H1 (cell line): ENCODE measurements at regions not wholly inside any gene's neighbourhood (a gene's known extent, or its start where the extent isn't known, plus 50 kb on each side); places are given as distances from the start of the nearest gene placed in this dataset.

ENCODE experiments used
- CTCF ChIA-PET: fragments of 300-600 bp; sonication (Branson Sonifier 250); formaldehyde crosslinking; loops from one replicate; lab custom pipeline; 2021; ENCODE audit not compliant: partially characterized antibody; lab: Charles Lee
- POLR2A ChIA-PET: fragments of 300-600 bp; sonication (Branson Sonifier 250); formaldehyde crosslinking; loops from one replicate; lab custom pipeline; 2021; ENCODE audit warnings: inconsistent platforms; ENCODE audit not compliant: partially characterized antibody; lab: Charles Lee
- DNase-seq, 2 experiments: peaks; one replicate each; pipeline versions ENCODE4 v3.0.0 to v3.0.0-alpha.2; 2010 to 2022; ENCODE audit warnings: low spot score in 2 of 2, low read depth in 1 of 2, mixed read lengths in 1 of 2
- FAIRE-seq: peaks from 2 replicates; lab custom pipeline; 2011; peaks lifted over from hg19 to GRCh38; lab: Jason Lieb, UNC
- H2AFZ ChIP-seq: 2 replicates; pipeline ENCODE4 v1.8.1; 2012; ENCODE audit warnings: low read length, inconsistent platforms
- H2AK5ac ChIP-seq: 2 replicates; pipeline ENCODE4 v1.6.1; 2013; ENCODE audit warnings: low read depth, low read length
- H2BK120ac ChIP-seq: replicated peaks from 2 replicates; pipeline ENCODE3; 2013; ENCODE audit warnings: low read depth, low read length, inconsistent platforms
- H2BK12ac ChIP-seq: 2 replicates; pipeline ENCODE4 v1.6.1; 2013; ENCODE audit warnings: low read depth, low read length
- H2BK15ac ChIP-seq: 2 replicates; pipeline ENCODE4 v1.6.1; 2013; ENCODE audit warnings: low read length
- H2BK20ac ChIP-seq: 2 replicates; pipeline ENCODE4 v1.6.1; 2013; ENCODE audit warnings: low read length
- H2BK5ac ChIP-seq: 2 replicates; pipeline ENCODE4 v1.6.1; 2013; ENCODE audit warnings: low read depth, low read length
- H3K14ac ChIP-seq: 2 replicates; pipeline ENCODE4 v1.6.1; 2013; ENCODE audit warnings: inconsistent platforms; ENCODE audit not compliant: insufficient read length
- H3K18ac ChIP-seq: 2 replicates; pipeline ENCODE4 v1.6.1; 2013; ENCODE audit warnings: low read length; ENCODE audit errors: extremely low read depth
- H3K23ac ChIP-seq: 2 replicates; pipeline ENCODE4 v1.6.1; 2013; ENCODE audit warnings: inconsistent platforms; ENCODE audit not compliant: insufficient read length
- H3K23me2 ChIP-seq: 2 replicates; pipeline ENCODE4 v1.6.1; 2013; ENCODE audit warnings: low read depth, low read length
- H3K27ac ChIP-seq: 2 replicates; pipeline ENCODE4 v1.6.1; 2011; ENCODE audit warnings: low read depth, low read length, inconsistent platforms
- H3K27me3 ChIP-seq, 4 experiments: replicated peaks in 1 of 4; 1 replicate in 1 of 4; 2 replicates in 3 of 4; pipeline versions ENCODE4 v1.6.1 to v1.8.1; 2011 to 2013; ENCODE audit warnings: low read length in 3 of 4, mild to moderate bottlenecking in 3 of 4, inconsistent platforms in 2 of 4, mixed read lengths in 2 of 4, moderate library complexity in 1 of 4; ENCODE audit not compliant: control insufficient read depth in 3 of 4, insufficient read depth in 3 of 4; ENCODE audit errors: extremely low read depth in 1 of 4
- H3K36me3 ChIP-seq, 4 experiments: 2 replicates each; pipeline versions ENCODE4 v1.6.1 to v1.8.1; 2011 to 2013; ENCODE audit warnings: mild to moderate bottlenecking in 4 of 4, low read length in 3 of 4, moderate library complexity in 2 of 4, control low read depth in 1 of 4, inconsistent platforms in 1 of 4; ENCODE audit not compliant: insufficient read depth in 4 of 4, control insufficient read depth in 2 of 4
- H3K4ac ChIP-seq: replicated peaks from 2 replicates; pipeline ENCODE3; 2013; ENCODE audit warnings: low read length, low read depth, mixed read lengths, inconsistent platforms; ENCODE audit not compliant: insufficient read length
- H3K4me1 ChIP-seq, 4 experiments: replicated peaks in 1 of 4; 1 replicate in 1 of 4; 2 replicates in 3 of 4; pipeline versions ENCODE4 v1.6.1 to v1.8.1; 2011 to 2013; ENCODE audit warnings: low read length in 3 of 4, inconsistent platforms in 2 of 4, mixed read lengths in 1 of 4; ENCODE audit not compliant: insufficient read depth in 4 of 4, control insufficient read depth in 3 of 4
- H3K4me2 ChIP-seq, 2 experiments: 2 replicates each; pipeline versions ENCODE4 v1.6.1 to v1.8.1; 2011 to 2013; ENCODE audit warnings: low read depth in 2 of 2, low read length in 2 of 2, control low read depth in 1 of 2, inconsistent platforms in 1 of 2, mild to moderate bottlenecking in 1 of 2; ENCODE audit not compliant: insufficient read depth in 1 of 2
- H3K4me3 ChIP-seq, 4 experiments: fragments of 200-600, 300-600 bp in 1 of 4; sonication (generic), shearing (Covaris generic), sonication (Bioruptor Twin) in 1 of 4; 2 replicates each; pipeline versions ENCODE4 v1.5.1 to v1.8.1; 2011 to 2016; ENCODE audit warnings: low read length in 4 of 4, low read depth in 3 of 4, control low read depth in 2 of 4, inconsistent platforms in 2 of 4, mild to moderate bottlenecking in 2 of 4, mixed read lengths in 1 of 4, moderate library complexity in 1 of 4; ENCODE audit not compliant: insufficient read depth in 2 of 4; ENCODE audit errors: extremely low read depth in 1 of 4
- H3K56ac ChIP-seq: replicated peaks from 2 replicates; pipeline ENCODE3; 2013; ENCODE audit warnings: low read depth, mild to moderate bottlenecking, mixed read lengths, low read length, inconsistent platforms; ENCODE audit not compliant: insufficient read length
- H3K79me1 ChIP-seq: 2 replicates; pipeline ENCODE4 v1.6.1; 2013; ENCODE audit warnings: low read depth, low read length, control low read depth
- H3K79me2 ChIP-seq, 2 experiments: 2 replicates each; pipeline versions ENCODE4 v1.6.1 to v1.8.1; 2012 to 2013; ENCODE audit warnings: low read length in 2 of 2, mild to moderate bottlenecking in 2 of 2, inconsistent platforms in 1 of 2; ENCODE audit not compliant: insufficient read depth in 2 of 2, control insufficient read depth in 1 of 2
- H3K9ac ChIP-seq, 4 experiments: replicated peaks in 1 of 4; 1 replicate in 1 of 4; 2 replicates in 3 of 4; pipeline versions ENCODE4 v1.6.1 to v1.8.1; 2011 to 2013; ENCODE audit warnings: low read depth in 3 of 4, low read length in 3 of 4, control low read depth in 2 of 4, mild to moderate bottlenecking in 2 of 4, moderate library complexity in 2 of 4, inconsistent platforms in 1 of 4; ENCODE audit errors: extremely low read depth in 1 of 4
- H3K9me3 ChIP-seq, 2 experiments: 2 replicates each; pipeline versions ENCODE4 v1.6.1 to v1.8.1; 2012 to 2013; ENCODE audit warnings: mild to moderate bottlenecking in 2 of 2, moderate library complexity in 2 of 2, control low read depth in 1 of 2, inconsistent platforms in 1 of 2, low read depth in 1 of 2, low read length in 1 of 2, mixed read lengths in 1 of 2; ENCODE audit not compliant: insufficient read depth in 2 of 2
- H4K20me1 ChIP-seq, 2 experiments: replicated peaks in 1 of 2; 2 replicates each; pipeline versions ENCODE3 to v1.8.1; 2011 to 2013; ENCODE audit warnings: inconsistent platforms in 2 of 2, low read length in 2 of 2, mild to moderate bottlenecking in 1 of 2; ENCODE audit not compliant: insufficient read depth in 2 of 2, control insufficient read depth in 1 of 2
- H4K5ac ChIP-seq: 2 replicates; pipeline ENCODE4 v1.6.1; 2013; ENCODE audit warnings: low read length, low read depth, mixed read lengths, inconsistent platforms; ENCODE audit not compliant: insufficient read length
- H4K8ac ChIP-seq: 2 replicates; pipeline ENCODE4 v1.8.0; 2013; ENCODE audit warnings: mild to moderate bottlenecking, moderate library complexity, low read length, inconsistent platforms; ENCODE audit not compliant: insufficient read depth; ENCODE audit errors: extremely low read depth
- H4K91ac ChIP-seq: replicated peaks from 2 replicates; pipeline ENCODE3; 2013; ENCODE audit warnings: low read length, mixed read lengths, inconsistent platforms; ENCODE audit not compliant: insufficient read length
- EGR1 ChIP-seq: IDR thresholded peaks from 2 replicates; pipeline ENCODE4 v1.6.1; 2011; ENCODE audit warnings: low read depth, low read length, borderline replicate concordance
- WGBS, 2 experiments: shearing (Covaris generic) in 1 of 2; methylation state at CpG; one replicate each; pipeline versions ENCODE4 v1.1.6 to v1.1.7; 2013 to 2015; ENCODE audit warnings: low lambda C conversion rate in 2 of 2, mixed read lengths in 2 of 2, inconsistent platforms in 1 of 2, low coverage in 1 of 2, missing lambda C conversion rate in 1 of 2; ENCODE audit not compliant: insufficient replicate concordance in 2 of 2, insufficient coverage in 1 of 2, insufficient read length in 1 of 2; ENCODE audit errors: extremely low coverage in 1 of 2, missing lambda C conversion rate in 1 of 2; 5-methylcytosine and 5-hydroxymethylcytosine counted together

DNA sequence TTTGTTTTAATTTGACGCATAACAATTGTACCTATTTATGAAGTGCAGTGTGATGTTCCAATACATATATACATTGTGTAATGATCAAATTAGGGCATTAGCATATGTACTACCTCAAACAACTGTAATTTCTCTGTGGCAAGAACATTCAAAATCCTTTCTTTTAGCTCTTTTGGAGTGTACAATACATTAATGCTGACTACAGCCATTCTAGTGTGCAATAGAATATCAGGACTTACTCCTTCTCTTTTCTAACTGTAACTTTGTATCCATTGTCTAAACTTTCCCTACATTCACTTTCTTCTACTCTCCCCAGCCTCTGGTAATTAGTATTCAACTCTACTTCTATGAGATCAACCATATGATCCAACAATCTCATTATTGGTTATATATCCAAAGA lies 1177.4 kb downstream of the KCNT2 start:
- Histone ChIP-seq H3K18ac (no peak overlapping the region), H4K8ac (no peak overlapping the region), H2AK5ac (no peak overlapping the region), H3K27ac (no peak overlapping the region), H2AFZ (no peak overlapping the region), H3K9ac (no peak overlapping the region), H2BK5ac (no peak overlapping the region), H4K5ac (no peak overlapping the region), H4K20me1 (no peaks in the 10 kb centered on the region), H3K4ac (no peak overlapping the region), H3K14ac (no peak overlapping the region), H4K91ac (no peak overlapping the region), H3K27me3 (no peaks in the 10 kb centered on the region), H2BK15ac (no peak overlapping the region), H3K23me2 (no peaks in the 10 kb centered on the region), H2BK20ac (no peak overlapping the region), H3K56ac (no peak overlapping the region), H3K4me2 (no peak overlapping the region), H3K23ac (no peak overlapping the region), H2BK120ac (no peak overlapping the region), H3K79me2 (no peaks in the 10 kb centered on the region), H3K4me1 (no peaks in the 10 kb centered on the region), H2BK12ac (no peak overlapping the region), H3K36me3 (no peaks in the 10 kb centered on the region), H3K9me3 (no peaks in the 10 kb centered on the region), H3K79me1 (no peaks in the 10 kb centered on the region), H3K4me3 (no peak overlapping the region)
- CTCF ChIA-PET, result no interaction called here
- no peak for DNase-seq
- POLR2A ChIA-PET, result no interaction called here
- TF ChIP-seq EGR1, result no peak
- FAIRE-seq, result no peak
- WGBS, 2 experiments, result 91% methylated on average over 1 of the region's 1 CpG; no CpG with 5 or more reads in 1 of the 2 experiments
